ENCODE measurements at regions not wholly inside any gene's neighbourhood (a gene's known extent, or its start where the extent isn't known, plus 50 kb on each side); places are given as distances from the start of the nearest gene placed in this dataset.

DNA sequence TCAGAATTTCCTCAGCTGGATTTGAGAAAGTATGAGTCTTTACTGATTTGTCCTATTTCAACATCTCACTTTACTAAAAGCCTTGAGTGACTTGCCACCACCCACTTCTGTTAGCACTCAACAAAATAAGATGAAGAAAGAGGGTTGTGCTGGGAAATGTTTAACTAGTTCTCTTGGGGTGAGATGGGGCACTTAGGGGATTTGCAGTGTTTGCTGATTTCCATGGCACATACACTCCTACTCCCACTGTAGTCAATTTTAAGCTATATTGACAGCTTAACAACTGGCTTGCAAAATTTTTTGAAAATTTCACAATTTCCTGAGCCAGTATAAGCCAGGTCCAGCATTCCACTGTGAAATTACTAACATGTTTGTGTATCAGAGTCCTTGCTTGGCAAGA is 463.1 kb upstream of the ARHGEF26 start:
- no peak for DNase-seq (ENCODE audit: low spot score)

DNA sequence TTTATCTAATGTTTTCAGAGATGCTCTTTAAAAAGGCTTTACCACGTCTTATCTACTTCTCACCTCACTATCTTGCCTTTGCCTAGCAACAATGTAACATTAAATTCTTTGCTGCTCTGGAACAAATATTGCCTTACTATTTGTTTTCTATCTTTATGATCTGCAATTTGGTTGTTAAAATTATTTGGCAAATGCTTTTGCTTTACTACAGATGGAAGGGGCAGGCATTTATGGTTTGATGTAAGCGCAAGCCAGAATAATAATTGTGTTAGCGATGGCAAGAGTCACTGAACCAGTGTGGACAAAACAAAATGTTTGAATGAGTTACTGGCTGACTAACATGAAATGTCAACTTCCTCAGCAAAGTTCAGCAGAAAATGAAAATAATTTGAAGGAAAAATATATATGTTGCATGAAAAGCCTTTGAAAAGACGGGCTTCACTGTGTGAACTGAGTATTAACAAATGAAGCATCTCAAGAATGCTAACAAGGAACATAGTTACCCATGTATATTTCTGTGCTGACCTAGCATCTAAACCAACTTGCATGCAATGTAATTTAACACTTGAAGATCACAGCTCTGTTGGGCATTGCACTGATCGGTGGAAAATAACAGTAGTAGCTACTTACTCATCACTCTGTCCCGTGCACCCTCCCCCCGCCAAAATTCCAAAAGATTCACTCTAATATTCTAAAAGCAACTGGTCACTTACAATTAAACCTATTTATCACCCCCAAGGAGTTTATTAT is 454.0 kb upstream of the ARHGEF26 start:
- no peak for DNase-seq (ENCODE audit: low spot score)

DNA sequence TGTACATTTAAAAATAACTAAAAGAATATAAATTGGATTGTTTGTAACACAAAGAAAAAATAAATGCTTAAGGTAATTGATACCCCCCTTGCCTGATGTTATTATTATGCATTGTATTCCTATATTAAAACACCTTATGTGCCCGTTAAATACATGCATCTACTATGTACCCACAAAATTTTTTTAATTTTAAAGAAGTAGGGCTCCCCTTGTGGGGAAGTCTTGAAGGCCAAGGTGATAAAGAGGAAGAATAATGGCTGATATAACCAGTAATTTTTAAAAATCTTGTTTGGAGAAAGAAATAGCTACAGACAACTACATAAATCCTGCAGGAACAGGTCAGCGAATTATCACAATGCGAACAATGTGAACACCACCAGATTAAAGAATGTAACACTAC is 451.7 kb upstream of the ARHGEF26 start:
- no peak for DNase-seq (ENCODE audit: low spot score)

DNA sequence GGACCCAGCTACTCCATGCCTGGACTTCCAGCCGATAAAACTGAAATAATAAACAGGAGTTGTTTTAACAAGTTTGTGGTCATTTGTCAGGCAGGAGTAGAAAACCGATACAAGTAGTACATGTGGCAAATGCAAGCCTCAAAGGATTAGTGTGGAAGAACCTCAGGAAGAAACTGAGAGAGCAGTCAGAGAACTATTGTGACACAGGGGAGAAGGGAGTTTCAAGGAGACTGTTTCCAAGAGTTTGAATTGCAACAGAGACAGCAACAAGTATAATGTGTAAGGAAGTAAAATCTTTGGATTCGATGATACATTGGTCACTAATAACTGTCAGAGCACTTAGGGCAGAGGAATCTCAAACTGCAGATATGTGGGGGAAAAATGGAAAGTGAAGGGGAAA is 450.6 kb upstream of the ARHGEF26 start:
- no peak for DNase-seq (ENCODE audit: low spot score)

DNA sequence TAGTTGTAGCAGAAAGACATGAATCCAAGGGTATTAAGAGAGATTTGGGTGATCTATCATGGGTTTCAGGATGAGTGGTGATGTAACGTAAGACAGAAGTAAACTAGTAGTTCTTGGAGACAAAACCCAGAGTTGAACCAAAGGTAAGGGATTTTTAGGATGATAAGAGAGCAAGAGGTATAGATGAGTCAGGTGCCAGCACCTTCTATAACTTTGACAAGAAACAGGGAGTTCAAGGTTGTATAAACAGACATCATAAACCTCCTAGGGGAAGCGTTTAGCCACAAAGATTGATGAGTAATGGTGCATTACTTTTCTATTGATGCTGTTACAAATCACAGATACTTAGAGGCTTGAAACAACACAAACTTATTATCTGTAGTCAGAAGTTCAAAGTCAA is 447.3 kb upstream of the ARHGEF26 start:
- DNase-seq (ENCODE audit: low spot score), result no peak

DNA sequence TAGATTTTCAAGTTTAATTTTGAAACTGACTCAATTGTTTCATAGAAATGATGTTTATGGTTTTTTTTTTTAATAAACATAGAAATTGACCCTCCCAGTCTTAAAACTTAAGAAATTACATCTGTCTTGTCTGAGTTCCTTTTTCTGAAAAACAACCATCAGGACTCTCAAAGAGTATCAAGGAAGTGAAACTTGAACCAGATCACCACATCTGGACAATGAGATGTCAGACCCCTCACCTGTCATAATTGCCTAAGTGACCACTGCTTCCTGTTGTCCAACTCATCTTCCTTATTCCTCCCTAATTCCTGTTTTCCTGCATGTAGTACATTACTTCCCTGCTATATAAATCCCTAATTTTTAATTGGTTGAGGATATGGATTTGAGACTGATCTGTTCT is 441.5 kb upstream of the ARHGEF26 start:
- DNase-seq (ENCODE audit: low spot score), result no peak

DNA sequence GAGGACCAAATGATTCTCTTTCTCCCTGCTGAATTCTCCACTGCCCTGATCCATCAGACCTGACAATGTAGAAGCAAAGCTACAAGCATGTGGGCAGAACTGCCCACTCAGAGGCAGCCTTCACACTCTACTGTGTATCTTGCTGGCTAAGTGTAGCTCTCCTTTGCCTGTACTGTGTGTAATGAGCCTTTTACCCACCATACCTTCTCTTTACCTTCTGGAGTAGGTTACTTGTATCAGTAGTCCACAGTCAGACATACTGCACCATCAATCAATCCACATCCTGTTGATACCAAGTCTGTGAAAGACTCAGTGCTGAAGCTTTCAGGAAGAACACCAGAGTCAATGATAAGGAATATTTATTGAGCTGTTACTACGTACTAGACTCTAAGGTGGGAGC is 440.7 kb upstream of the ARHGEF26 start:
- no peak for DNase-seq (ENCODE audit: low spot score)

DNA sequence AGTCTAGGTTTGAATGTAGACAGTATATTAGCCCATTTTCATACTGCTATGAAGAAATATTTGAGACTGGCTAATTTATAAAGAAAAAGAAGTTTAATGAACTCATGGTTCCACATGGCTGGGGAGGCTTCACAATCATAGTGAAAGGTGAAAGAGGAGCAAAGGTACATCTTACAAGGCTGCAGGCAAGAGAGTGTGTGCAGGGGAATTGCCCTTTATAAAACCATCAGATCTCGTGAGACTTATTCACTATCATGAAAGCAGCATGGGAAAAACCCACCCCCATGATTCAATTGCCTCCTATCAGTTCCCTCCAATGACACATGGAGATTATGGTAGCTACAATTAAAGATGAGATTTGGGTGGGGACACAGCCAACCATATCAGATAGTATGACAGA is 440.1 kb upstream of the ARHGEF26 start:
- DNase-seq (ENCODE audit: low spot score), result no peak

DNA sequence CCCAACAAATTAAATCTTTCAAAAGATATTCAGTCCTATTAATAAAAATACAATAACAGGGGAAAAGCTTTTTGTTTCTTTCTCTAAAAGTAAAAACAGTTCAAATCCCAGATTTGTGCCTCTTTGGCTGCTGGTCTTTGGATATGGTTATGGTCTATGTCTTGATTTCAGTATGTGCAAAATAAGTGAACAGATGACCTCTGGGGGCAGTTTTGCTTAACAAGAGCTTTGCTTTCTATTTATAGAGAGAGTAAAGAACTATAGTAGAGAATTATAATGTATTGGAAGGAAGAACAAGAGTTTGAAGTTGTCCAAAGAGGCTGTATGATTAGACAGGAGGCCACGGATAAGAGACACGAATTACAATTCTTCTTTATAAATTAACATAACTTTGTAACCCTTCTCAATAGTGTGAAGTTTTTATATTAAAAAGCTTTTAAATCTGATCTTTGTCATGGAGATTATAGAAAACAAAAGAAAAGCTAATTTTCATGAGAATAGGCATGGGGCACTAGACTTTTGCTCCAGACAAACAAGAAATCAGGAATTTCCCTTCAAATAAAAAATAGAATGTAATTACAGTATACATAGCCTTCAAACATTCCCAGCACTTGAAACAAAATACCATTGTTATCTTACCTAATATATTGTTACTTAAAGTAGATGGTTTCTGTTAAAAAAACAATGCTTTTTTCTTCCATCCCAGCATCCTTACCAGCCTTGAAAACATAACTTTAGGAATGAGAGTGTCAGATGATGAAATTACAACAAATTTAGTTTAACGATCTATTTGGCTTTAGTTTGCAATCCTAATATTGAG is 432.7 kb upstream of the ARHGEF26 start:
- no peak for DNase-seq (ENCODE audit: low spot score)

DNA sequence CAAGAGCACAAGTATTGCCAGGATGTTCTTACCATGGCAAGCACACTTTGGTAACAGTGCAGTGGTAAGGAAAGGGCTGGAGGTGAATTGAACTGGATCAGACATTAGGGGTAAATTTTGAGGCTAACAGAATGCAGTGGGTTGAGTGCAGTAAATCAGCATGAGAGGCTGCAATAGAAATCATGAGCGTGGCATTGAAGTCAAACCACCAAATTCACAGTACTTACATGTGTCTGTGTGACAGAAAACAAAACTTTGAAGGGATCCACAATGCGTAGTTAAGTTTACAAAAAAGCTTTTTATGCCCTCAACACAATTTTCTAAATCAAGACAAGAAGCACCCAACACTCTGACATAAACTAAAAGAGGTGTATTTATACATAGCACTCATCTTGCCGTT is 428.0 kb upstream of the ARHGEF26 start:
- no peak for DNase-seq (ENCODE audit: low spot score)

DNA sequence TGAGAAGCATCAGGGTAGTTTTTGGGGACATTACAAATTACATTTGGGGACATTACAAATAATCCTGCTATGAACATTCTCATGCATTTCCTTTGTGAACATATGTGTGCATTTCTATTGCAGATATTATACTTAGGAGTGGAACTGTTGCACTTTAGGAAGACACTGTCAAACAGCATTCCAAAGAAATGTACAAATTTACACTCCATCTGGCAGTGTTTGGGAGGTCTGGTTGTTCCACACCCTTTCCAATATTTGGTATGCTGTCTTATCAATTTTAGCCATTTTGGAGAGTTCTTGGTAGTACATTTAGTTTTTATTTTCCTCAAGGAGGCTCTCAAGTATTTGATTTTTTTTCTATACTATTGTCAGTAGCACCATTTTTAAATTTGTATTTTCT is 419.1 kb upstream of the ARHGEF26 start:
- no peak for DNase-seq (ENCODE audit: low spot score)

DNA sequence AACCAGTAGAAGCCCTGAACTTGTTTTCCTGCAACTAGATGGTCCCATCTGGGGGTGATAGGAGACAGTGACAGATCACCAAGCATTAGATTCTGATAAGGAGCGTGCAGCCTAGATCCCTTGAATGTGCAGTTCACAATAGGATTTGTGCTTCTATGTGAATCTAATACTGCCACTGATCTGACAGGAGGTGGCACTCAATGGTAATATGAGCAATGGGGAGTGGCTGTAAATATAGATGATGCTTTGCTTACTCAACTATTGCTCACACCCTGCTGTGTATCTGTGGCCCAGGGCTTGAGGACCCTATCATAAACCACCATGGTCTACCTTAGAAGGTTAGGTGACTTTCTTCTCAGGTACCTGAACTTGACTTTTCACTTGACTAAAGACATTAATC is 417.1 kb upstream of the ARHGEF26 start:
- DNase-seq (ENCODE audit: low spot score), result no peak

DNA sequence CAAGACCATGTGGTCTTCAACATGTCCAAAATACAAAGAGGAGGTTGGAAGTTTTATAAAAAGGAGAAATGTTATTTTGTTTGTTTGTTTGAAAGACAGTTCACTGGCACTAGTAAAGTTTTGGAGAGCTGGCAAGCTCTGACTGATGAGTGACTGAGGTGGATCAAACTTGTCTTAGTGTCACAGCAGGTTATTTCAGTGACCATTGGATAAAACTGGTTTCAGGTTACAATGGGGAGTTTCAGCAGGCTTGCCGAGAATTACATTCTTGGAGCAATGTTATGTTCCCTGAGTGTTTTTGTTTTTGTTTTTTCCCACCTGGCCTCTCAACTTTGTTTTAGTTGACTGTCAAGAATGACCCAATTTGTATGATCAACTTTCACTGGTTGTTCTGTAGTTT is 414.5 kb upstream of the ARHGEF26 start:
- DNase-seq (ENCODE audit: low spot score), result no peak

DNA sequence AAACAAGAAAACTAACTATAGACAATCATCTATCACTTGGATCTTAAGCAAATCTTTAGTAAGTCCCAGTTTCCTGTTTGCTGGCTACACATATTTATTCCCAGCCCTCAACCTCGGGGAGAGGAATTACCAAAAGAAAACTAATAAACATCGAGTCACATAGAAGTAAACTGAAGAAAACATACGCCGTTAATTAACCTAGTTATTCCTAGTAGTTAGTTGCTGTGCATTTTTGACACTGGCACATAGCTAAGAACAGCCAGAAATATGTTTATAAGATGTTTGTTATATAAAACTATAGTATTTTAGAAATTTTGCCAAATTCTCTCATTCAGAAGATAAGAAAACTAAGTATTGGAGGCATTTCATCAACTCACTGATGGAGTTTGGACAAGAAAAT is 407.2 kb upstream of the ARHGEF26 start:
- no peak for DNase-seq (ENCODE audit: low spot score)

DNA sequence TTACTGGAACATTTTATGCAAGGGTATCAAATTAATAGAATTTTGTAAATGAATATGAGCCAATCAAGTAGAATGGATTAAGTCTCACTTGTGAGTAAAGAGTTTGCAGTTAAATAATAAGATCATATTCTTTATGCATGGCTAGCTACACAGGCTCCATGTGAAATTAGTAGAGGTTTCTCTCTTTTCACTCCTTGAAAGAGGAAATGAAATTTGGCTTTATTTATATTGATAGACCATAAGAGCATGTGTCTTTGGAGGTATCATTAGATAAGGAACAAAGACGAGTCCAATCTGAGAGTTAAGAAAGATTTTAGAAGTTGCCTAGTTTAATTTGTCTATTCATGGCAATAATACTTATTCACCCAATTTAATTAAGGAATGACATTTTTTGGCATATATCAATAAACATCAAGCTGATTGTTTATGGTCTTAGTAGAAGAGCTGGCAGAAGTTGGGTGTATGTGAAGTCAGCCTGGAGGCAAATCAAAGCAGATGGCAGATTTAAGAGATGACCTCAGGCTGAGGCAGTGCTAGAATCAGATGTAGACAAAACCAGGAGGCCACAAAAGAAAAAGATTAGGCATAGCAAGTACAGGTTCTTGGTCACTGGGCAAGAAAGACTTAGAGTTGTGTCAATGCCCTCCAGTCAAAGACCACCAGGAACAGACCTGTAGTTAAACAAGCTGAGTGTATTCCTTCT is 406.5 kb upstream of the ARHGEF26 start:
- no peak for DNase-seq (ENCODE audit: low spot score)

DNA sequence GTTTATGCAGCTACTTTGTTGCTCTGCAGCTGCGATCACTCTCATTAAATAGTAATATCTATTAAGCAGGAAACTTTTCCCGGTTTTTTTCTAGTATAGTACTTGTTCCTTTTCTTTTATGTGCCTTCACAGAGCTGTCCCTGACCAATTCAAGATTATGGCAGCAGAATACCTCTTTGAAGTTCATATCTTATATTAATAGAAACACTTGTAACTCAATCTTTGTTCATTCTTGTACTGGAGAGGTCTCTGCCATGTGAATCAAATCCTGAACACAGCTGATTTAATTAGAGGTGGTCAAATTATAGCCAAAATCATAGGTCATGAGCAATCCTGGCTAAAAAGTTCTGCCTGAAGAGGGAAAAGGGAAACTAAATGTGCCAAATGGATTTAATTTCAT is 399.0 kb upstream of the ARHGEF26 start:
- DNase-seq (ENCODE audit: low spot score), result no peak

DNA sequence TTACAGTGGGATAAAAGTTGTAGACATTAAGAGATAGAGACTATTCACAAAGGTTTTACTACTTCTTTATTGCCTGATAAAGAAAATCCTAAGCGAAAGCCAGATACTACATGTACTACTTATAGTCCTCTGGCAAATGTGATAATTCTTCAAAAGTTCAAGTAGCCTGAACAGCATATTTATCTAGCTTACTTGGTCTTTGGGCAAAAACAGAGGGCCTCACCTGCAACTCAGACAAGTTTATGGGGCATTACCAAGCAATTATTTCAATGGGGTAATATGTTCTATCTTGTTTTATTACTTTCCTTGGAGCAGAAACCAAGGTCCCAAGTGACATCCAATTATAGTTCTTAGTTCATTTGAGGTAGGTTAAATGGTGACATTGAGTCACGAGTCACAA is 390.1 kb upstream of the ARHGEF26 start:
- DNase-seq (ENCODE audit: low spot score), result no peak

DNA sequence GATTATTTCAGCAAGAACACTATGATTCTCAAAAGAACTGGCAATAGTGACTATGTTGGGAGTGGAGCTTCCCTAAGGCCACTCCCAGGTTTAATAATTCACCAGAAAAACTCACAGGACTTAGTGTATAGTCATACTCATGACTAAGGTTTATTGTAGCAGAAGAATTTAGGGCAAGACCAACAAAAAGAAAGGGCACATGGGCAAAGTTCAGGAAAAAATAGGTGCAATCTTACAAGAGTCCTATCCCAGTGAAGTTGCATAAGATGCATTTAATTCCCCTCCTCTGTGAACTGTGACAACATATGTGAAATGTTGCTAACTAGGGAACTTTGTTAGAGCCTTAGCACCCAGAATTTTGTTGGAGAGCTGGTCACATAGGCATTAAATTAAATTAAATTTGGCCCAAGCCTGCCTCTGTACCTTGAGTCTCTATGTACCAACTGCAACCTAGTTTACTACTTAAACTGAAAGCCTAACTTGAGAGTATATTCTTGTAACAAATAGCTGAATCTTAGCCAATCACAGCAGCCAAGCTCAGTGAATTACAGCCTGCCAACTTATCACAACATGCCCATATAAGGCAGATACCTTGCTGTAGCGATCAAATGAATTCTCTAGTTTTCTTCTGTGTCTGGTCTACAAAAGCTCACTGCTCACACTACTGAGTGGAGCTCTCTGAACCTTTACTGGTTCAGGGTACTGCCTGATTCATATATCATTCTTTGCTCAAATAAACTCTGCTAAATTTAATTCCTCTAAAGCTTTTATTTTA is 386.2 kb upstream of the ARHGEF26 start:
- DNase-seq (ENCODE audit: low spot score), result no peak

DNA sequence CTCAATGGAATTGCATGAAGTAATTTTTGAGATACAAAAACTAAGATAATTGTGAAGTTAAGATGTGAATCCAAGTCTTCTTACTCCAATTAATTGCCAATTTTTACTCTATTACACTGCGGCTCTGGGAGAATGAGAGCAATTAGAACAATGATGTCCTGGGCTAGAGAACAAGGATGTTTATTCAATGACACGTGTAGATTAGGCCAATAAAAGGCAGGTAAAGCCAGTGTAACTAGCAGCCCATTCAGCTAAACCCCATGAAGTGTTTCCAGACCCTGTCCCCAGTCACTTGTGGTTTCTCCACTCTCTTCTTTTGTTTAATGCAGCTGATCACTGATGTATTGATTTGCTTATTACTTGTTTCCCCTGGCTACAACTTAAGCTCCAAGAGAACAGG is 381.1 kb upstream of the ARHGEF26 start:
- no peak for DNase-seq (ENCODE audit: low spot score)

DNA sequence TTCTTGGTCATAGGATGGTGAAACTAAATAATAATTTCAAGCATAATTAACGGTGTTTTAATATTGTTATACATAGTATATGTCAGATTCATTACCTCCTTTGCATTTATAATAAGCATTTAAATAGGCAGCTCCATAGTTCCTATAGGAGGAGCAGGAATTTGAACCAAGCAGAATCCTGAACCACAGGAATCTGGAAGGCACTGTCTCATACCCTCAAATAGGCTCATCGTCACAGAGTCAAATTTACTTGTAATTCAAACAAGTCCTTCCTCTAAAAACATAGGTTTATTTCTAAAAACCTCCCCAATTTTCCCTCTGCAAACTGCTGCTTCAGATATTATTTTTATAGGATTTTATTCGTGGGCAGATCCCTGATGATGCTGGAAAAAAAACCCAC is 376.3 kb upstream of the ARHGEF26 start:
- no peak for DNase-seq (ENCODE audit: low spot score)

DNA sequence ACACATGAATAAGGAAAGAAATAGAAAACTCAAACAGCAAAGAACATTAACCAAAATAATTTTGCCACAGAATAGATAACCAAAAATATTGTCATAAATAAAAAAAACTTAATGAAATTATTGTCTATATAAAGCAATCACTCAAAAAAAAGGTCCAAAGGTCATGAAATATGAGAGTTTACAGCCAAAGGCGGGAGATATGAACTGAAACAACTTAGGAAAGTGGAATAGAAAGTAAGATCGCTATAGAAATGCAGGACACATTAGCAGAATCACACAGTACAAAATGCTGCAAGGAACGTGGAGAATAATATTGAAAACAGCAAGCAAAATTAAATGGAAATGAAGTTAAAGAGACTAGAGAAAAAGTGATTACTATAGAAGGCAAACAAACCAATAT is 375.0 kb upstream of the ARHGEF26 start:
- no peak for DNase-seq (ENCODE audit: low spot score)

DNA sequence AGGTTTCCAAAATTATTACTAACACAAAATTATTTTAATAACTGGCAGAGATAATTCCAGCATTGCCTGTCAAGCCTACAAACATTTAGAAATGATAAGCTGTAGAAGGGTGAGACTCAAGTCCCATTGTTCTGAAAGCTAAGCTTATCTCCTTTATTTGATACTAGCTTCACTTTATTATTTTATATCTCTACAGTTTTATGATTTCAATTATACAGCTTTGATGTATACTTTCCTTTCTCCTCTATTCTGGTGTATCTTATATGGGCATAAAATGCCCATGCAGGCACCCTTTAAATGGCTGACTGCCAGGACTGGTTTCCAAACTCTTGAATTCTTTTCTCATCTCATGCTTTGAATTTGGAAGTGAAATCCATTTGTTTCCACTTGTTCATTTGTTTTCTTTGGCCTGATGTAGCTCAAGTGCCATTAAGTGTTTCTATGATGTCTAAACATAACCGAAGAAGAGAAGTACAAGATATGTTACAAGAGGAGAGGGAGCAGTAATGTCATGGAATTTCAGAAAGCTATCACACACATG is 372.1 kb upstream of the ARHGEF26 start:
- no peak for DNase-seq (ENCODE audit: low spot score)
